ENCODE measurements at regions not wholly inside any gene's neighbourhood (a gene's known extent, or its start where the extent isn't known, plus 50 kb on each side); places are given as distances from the start of the nearest gene placed in this dataset.

- TF ChIP-seq CTCF (IDR thresholded peaks at IDR 0.05): no peak
- no peak for TF ChIP-seq EZH2 (IDR thresholded peaks at IDR 0.05; ENCODE audit: borderline replicate concordance, insufficient read depth, low read depth, low read length, poor library complexity, severe bottlenecking)
Measured at GRCh38 chr3:187802928-187803259, 57.6 kb upstream of the BCL6 start.

Measured in B cell (primary cell).